GM19463 (cell line): ENCODE measurements at regions not wholly inside any gene's neighbourhood (a gene's known extent, or its start where the extent isn't known, plus 50 kb on each side); places are given as distances from the start of the nearest gene placed in this dataset.

ENCODE experiments used
- ATAC-seq: cut with Tn5 transposase; IDR thresholded peaks from one replicate; pipeline ENCODE4 v1.9.1; 2021; ENCODE audit warnings: mild to moderate bottlenecking, moderate library complexity; ENCODE audit not compliant: unreplicated experiment

DNA sequence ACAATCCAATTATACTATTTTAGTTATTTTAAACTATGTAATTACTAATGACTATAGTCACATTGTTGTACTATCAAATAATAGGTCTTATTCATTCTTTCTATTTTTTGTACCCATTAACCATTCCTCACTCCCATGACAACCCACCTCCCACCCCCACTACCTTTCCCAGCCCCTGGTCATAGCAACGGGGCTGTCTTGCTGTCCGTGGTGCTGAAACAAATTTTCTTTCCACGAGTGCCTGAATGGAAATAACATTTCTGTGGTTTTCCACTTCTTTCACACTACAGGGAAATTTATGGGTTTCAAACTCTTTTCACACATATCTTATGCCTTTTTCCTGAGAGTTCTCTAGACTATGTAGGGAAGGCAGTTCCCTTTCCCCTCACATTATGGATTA, 326.6 kb downstream of the PHKB start:
- ATAC-seq, result no peak

DNA sequence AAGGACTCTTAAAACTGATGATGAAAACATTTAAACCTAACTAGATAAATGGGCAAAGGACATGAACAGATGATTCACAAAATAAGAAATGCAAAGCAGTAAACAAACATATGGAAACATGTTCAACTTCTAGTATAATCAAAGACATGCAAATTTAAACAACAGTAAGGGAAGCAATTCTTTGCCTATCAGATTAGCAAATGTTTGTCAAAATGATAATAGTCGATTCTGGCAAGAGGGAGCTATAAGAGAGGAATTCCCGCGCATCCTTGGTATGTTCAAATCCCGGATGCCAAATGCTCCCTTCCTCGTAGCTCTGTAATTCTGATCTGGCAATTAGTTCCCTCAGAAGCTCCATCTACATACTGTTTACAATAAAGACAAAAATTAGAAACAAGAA, 320.5 kb downstream of the PHKB start:
- no peak for ATAC-seq

DNA sequence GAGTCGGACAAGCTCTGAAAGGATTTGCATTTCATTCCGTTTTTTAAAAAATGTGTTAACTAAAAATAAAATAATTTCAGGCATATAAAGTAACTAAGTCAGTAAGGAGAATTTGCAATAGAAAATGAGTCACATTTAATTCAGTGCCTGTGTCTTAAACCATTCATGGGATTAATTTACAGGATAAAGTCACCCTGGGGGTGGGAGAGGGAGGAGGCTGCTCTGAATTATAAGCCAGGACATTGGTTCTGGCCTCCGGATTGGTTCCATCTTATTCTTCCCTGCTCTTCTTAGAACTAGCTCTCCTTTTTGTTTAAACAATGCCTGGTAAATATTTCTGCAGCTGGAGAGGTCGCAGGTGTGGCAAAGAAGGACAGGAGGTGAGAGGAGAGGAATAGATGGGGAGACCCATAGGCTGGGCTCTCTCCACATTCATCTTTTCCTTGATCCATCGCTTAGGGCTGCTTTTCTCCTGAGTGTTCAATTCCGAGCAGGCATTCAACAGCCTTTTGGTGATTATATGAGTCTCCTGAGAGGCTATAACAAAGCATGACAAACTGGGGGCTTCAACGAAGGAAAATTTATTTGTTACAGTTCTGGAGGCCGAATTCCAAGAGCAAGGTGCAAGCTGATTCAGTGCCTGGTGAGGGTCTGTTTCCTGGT, 319.2 kb downstream of the PHKB start:
- no peak for ATAC-seq

DNA sequence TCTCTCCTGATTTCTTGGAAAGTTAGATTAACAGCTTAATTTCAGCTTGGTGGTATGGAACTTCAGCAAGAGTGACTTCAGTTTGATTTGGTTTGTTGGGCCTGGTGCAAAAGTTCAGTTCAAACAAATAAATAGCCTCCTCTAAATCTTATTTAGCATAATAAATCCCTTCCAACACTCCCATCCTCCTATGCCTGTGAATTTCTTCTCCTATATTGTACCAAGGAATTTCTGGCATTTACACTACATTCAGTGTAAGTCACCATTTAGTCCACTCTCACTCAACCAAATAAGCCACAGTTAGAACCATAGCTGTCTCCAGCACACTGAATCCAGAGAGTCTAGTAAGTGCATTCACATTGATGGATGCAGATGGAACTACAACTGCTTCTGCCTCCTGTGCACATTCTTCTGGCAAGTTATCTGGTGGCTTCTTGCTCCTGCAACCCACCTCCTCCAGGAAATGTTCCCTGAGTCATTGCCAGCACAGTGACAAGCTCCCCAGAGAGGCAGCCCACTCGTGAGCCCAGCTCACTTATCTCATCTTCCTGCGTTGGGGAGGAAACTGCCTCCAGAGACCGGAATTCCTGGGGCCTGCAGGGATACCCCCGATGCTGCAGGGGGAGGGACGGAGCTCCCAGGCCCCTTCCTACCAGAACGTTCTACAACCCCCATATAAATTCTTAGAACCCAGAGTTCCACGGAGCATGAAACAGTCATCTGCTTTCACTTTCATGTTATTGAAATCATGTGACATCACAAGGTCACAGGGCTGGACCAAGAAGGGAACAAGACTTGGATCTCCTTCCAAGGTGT, 318.3 kb downstream of the PHKB start:
- peak; percentile 75 for ATAC-seq

GRCh38 chr16:47778106-47778801, 317.1 kb downstream of the PHKB start:
- no peak for ATAC-seq

DNA sequence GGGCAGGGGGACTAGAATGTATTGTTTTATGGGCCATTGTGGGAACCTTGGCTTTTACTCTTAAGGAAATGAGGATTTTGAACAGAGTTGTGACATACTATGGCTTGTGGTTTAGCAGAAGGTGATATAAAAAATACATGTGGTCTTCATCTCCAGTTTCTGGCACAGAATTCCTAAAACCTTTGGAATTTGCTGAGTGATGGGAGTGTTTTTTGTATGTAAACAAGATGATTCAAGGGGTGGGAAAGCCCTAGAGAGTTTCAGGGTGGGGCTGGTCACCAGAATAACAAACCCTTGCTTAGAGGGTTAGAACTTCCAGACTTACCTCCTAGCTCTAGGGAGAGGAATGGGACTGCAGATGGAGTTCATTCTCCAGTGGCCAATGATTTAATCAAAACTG, 316.1 kb downstream of the PHKB start:
- no peak for ATAC-seq

GRCh38 chr16:47774661-47775060, 313.5 kb downstream of the PHKB start:
- ATAC-seq, result no peak

DNA sequence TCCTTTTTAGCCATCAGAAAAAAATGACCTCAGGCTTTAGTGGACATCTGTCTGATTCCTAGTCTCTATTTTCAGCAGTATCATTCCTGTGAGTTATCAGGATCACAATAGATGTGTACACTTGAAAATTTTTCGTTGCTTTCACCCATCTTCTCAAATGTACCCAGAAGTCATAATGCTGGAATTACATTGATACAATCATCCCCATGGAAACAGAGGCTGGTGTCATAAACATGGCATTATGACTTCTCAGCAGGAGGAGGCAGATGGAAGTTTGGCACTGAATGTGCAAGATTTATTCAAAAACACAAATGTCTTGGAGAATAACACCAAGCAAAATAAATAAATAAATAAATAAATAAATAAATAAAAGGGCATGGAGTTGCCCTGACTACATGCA, 292.5 kb downstream of the PHKB start:
- no peak for ATAC-seq
